GM12878 (cell line): ENCODE measurements at regions not wholly inside any gene's neighbourhood (a gene's known extent, or its start where the extent isn't known, plus 50 kb on each side); places are given as distances from the start of the nearest gene placed in this dataset.

Experiments used
- ATAC-seq: fragments of 200-7000 bp; cut with Tn5 transposase; 3 replicates; pipeline ENCODE4 v1.9.1; 2020; ENCODE audit warnings: mild to moderate bottlenecking, moderate library complexity
- BruUV-seq: library from RNA; stranded (reverse); fragments of 400-500 nt; replicated peaks from 2 replicates; lab custom pipeline; 2021; lab: Mats Ljungman, UMichigan
- CTCF ChIA-PET: fragments of 300-600 bp; sonication (Branson Sonifier 250); formaldehyde crosslinking; extraction: SDS; loops from one replicate; lab custom pipeline; 2021; ENCODE audit warnings: inconsistent platforms; lab: Yijun Ruan, JAX
- POLR2A ChIA-PET: fragments of 350-600 bp; formaldehyde crosslinking; extraction: SDS; loops from one replicate; lab custom pipeline; 2021; ENCODE audit warnings: inconsistent platforms; lab: Charles Lee
- RAD21 ChIA-PET: fragments of 300-600 bp; sonication (Branson Sonifier 250); formaldehyde crosslinking; loops from one replicate; lab custom pipeline; 2023; ENCODE audit warnings: antibody characterized with exemption; ENCODE audit not compliant: unreplicated experiment; lab: Charles Lee
- SMC1A ChIA-PET: fragments of 300-600 bp; sonication (Branson Sonifier 250); formaldehyde crosslinking; loops from one replicate; lab custom pipeline; 2023; ENCODE audit not compliant: unreplicated experiment, uncharacterized antibody; lab: Charles Lee
- DNase-seq: peaks from one replicate; pipeline ENCODE4 v3.0.0-alpha.2; 2011; ENCODE audit warnings: low read depth, low spot score
- FAIRE-seq: peaks from 3 replicates; lab custom pipeline; 2011; peaks lifted over from hg19 to GRCh38; lab: Jason Lieb, UNC
- H2AFZ ChIP-seq: 2 replicates; pipeline ENCODE4 v1.6.0; 2011; ENCODE audit warnings: low read depth, low read length, control low read depth; ENCODE audit not compliant: control insufficient read depth
- H3K27ac ChIP-seq: 2 replicates; pipeline ENCODE4 v1.5.1; 2011; ENCODE audit warnings: control low read depth; ENCODE audit not compliant: control insufficient read depth, insufficient read depth
- H3K27me3 ChIP-seq, 2 experiments: replicated peaks in 1 of 2; 2 replicates each; pipeline versions ENCODE4 v1.6.0 to v1.6.1; 2011; ENCODE audit warnings: low read length in 1 of 2; ENCODE audit not compliant: control insufficient read depth in 2 of 2, insufficient read depth in 2 of 2
- H3K36me3 ChIP-seq, 2 experiments: 2 replicates each; pipeline ENCODE4 v1.5.1; 2011; ENCODE audit warnings: low read length in 1 of 2; ENCODE audit not compliant: control insufficient read depth in 2 of 2, insufficient read depth in 2 of 2
- H3K4me1 ChIP-seq: 2 replicates; pipeline ENCODE4 v1.6.1; 2011; ENCODE audit warnings: mild to moderate bottlenecking, low read length, moderate library complexity, mixed read lengths; ENCODE audit not compliant: control insufficient read depth, insufficient read depth
- H3K4me2 ChIP-seq: 2 replicates; pipeline ENCODE4 v1.6.0; 2011; ENCODE audit warnings: control low read depth; ENCODE audit not compliant: control insufficient read depth, insufficient read depth
- H3K4me3 ChIP-seq: fragments of 200-600 bp; sonication (generic); 2 replicates; pipeline ENCODE4 v1.5.1; 2016
- H3K79me2 ChIP-seq: 2 replicates; pipeline ENCODE4 v1.6.0; 2011; ENCODE audit warnings: low read length; ENCODE audit not compliant: control insufficient read depth, insufficient read depth
- H3K9ac ChIP-seq: 2 replicates; pipeline ENCODE4 v1.8.0; 2011; ENCODE audit warnings: low read length, control low read depth, mixed read lengths; ENCODE audit not compliant: control insufficient read depth, insufficient read depth
- H3K9me3 ChIP-seq: replicated peaks from 3 replicates; pipeline ENCODE4 v1.5.1; 2011; ENCODE audit warnings: mild to moderate bottlenecking, low read length; ENCODE audit not compliant: control insufficient read depth, insufficient read depth
- H4K20me1 ChIP-seq: 2 replicates; pipeline ENCODE4 v1.6.0; 2011; ENCODE audit not compliant: control insufficient read depth, insufficient read depth
- BMI1 ChIP-seq: fragments of 450-650 bp; IDR thresholded peaks from 2 replicates; pipeline ENCODE4 v1.6.1; 2016; ENCODE audit warnings: mild to moderate bottlenecking, moderate library complexity, borderline replicate concordance
- KDM1A ChIP-seq: fragments of 200-600 bp; sonication (generic); IDR thresholded peaks from 2 replicates; pipeline ENCODE4 v1.6.1; 2016; ENCODE audit warnings: borderline replicate concordance
- NFYA ChIP-seq: IDR thresholded peaks from 2 replicates; pipeline ENCODE4 v1.6.1; 2011; ENCODE audit warnings: low read depth, mild to moderate bottlenecking, low read length, improper control_type of control experiment, borderline replicate concordance
- RAD21 ChIP-seq: IDR thresholded peaks from 2 replicates; pipeline ENCODE4 v1.6.1; 2011; ENCODE audit warnings: mild to moderate bottlenecking, low read depth, low read length, moderate library complexity; ENCODE audit not compliant: insufficient read depth
- SPI1 ChIP-seq: IDR thresholded peaks from 2 replicates; pipeline ENCODE4 v1.6.1; 2011; ENCODE audit warnings: low read depth, mild to moderate bottlenecking, low read length, moderate library complexity, borderline replicate concordance; ENCODE audit not compliant: insufficient read depth
- SUPT20H ChIP-seq: IDR thresholded peaks from 2 replicates; pipeline ENCODE4 v1.6.1; 2011; ENCODE audit warnings: low read depth, mild to moderate bottlenecking, low read length, moderate library complexity, borderline replicate concordance; ENCODE audit not compliant: control insufficient read depth
- WGBS: methylation state at CpG from one replicate; pipeline ENCODE4 v1.1.6; 2016; ENCODE audit warnings: low lambda C conversion rate; ENCODE audit not compliant: insufficient replicate concordance, insufficient coverage; ENCODE audit errors: missing lambda C conversion rate; 5-methylcytosine and 5-hydroxymethylcytosine counted together
- in situ Hi-C: fragments of 300-500 bp; cut with MboI; formaldehyde crosslinking; loops from 9 replicates; pipeline ENCODE4 v1.14.3; 2018; ENCODE audit warnings: mixed read lengths
- intact Hi-C: fragments of 100-400 bp; cut with micrococcal nuclease; formaldehyde crosslinking; loops from one replicate; pipeline ENCODE4 v1.14.2; 2022; ENCODE audit not compliant: unreplicated experiment
- TF ChIP-seq, protein P1 (sequence below): fragments of 150-350 bp; IDR thresholded peaks from 2 replicates; pipeline ENCODE4 v1.6.1; 2014; ENCODE audit warnings: mild to moderate bottlenecking, low read depth, low read length

- Histone ChIP-seq H3K79me2 (no peaks in the 10 kb centered on the region), H3K4me3 (no peak overlapping the region), H4K20me1 (no peaks in the 10 kb centered on the region), H3K4me1 (no peaks in the 10 kb centered on the region), H2AFZ (no peak overlapping the region), H3K9ac (no peak overlapping the region), H3K27ac (no peak overlapping the region), H3K9me3 (no peaks in the 10 kb centered on the region), H3K27me3 (no peaks in the 10 kb centered on the region), H3K4me2 (no peak overlapping the region), H3K36me3 (no peaks in the 10 kb centered on the region)
- in situ Hi-C loops (no loop called here), intact Hi-C loops (no loop called here)
- no peak for FAIRE-seq
- no peak for DNase-seq
- ChIA-PET POLR2A (no interaction called here), CTCF (interaction anchor here (0.7 to 0.8 kb wide), 2 partner anchors 35 to 975 kb away, joined by 3 read pairs; no protein-coding TSS in a partner anchor), RAD21 (no interaction called here), SMC1A (interaction anchor here (0.8 to 1.0 kb wide), 4 partner anchors 9 to 69 kb away, joined by 3 read pairs; no protein-coding TSS in a partner anchor)
- TF ChIP-seq, protein P1, sequence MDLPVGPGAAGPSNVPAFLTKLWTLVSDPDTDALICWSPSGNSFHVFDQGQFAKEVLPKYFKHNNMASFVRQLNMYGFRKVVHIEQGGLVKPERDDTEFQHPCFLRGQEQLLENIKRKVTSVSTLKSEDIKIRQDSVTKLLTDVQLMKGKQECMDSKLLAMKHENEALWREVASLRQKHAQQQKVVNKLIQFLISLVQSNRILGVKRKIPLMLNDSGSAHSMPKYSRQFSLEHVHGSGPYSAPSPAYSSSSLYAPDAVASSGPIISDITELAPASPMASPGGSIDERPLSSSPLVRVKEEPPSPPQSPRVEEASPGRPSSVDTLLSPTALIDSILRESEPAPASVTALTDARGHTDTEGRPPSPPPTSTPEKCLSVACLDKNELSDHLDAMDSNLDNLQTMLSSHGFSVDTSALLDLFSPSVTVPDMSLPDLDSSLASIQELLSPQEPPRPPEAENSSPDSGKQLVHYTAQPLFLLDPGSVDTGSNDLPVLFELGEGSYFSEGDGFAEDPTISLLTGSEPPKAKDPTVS, result no peak
- TF ChIP-seq NFYA (no peak), KDM1A (no peak), RAD21 (no peak)
- ATAC-seq, result no peak
- BruUV-seq, result no TSS peak
- 86% methylated on average over 4 of the region's 4 CpGs for WGBS
Observed at GRCh38 chr5:143481697-143482531, 78.4 kb upstream of the NR3C1 start.

GRCh38 chr5:143480001-143480400, 76.5 kb upstream of the NR3C1 start:
- FAIRE-seq (no peak), ATAC-seq (no peak)
- Histone ChIP-seq H3K4me3 (no peak overlapping the region), H3K4me2 (no peak overlapping the region), H3K9me3 (no peaks in the 10 kb centered on the region), H4K20me1 (no peaks in the 10 kb centered on the region), H3K4me1 (no peaks in the 10 kb centered on the region), H3K27me3 (no peaks in the 10 kb centered on the region)
- in situ Hi-C loops, result no loop called here
- POLR2A ChIA-PET, result no interaction called here
- intact Hi-C loops, result no loop called here
- no peak for TF ChIP-seq SUPT20H
- TF ChIP-seq BMI1, result no peak
- no peak for TF ChIP-seq SPI1
- TF ChIP-seq, all 136 proteins: peak for 0
- ChIA-PET CTCF (no interaction called here), RAD21 (no interaction called here), SMC1A (interaction anchor here (1.0 kb wide), 2 partner anchors 15 to 79 kb away, joined by 3 to 4 read pairs; no protein-coding TSS in a partner anchor)
- Histone ChIP-seq H2AFZ (no peak overlapping the region), H3K9ac (no peak overlapping the region), H3K36me3 (no peaks in the 10 kb centered on the region), H3K79me2 (no peaks in the 10 kb centered on the region), H3K27ac (no peak overlapping the region)
- no peak for DNase-seq
- no TSS peak for BruUV-seq
- WGBS, result 60% methylated on average over 3 of the region's 3 CpGs
